Esophagus squamous epithelium (tissue), 5 donors: ENCODE measurements at regions not wholly inside any gene's neighbourhood (a gene's known extent, or its start where the extent isn't known, plus 50 kb on each side); places are given as distances from the start of the nearest gene placed in this dataset.

Source experiments
- DNase-seq: peaks from one replicate; lab custom pipeline; 2025; lab: John Stamatoyannopoulos, UW
- H3K27ac ChIP-seq, 4 donors: fragments of 200-600 bp; sonication (generic); one replicate each; pipeline ENCODE4 v1.5.1; 2016 to 2019; ENCODE audit warnings: mild to moderate bottlenecking in 1 of 4
- H3K27me3 ChIP-seq, 4 donors: fragments of 200-600 bp; sonication (generic); 1 replicate in 3 of 4; 2 replicates in 1 of 4; pipeline versions ENCODE4 v1.5.1 to v1.6.0; 2017 to 2021; ENCODE audit warnings: antibody characterized with exemption in 1 of 4
- H3K36me3 ChIP-seq, 3 donors: fragments of 200-600 bp; sonication (generic); one replicate each; pipeline ENCODE4 v1.5.1; 2016 to 2019
- H3K4me1 ChIP-seq, 3 donors: fragments of 200-600 bp; sonication (generic); one replicate each; pipeline ENCODE4 v1.5.1; 2017 to 2019
- H3K4me3 ChIP-seq, 4 donors: fragments of 200-600 bp; sonication (generic); 1 replicate in 3 of 4; 2 replicates in 1 of 4; pipeline ENCODE4 v1.5.1; 2016 to 2019; ENCODE audit warnings: mild to moderate bottlenecking in 2 of 4, moderate library complexity in 1 of 4
- H3K9me3 ChIP-seq, 3 donors: fragments of 200-600 bp; sonication (generic); one replicate each; pipeline ENCODE4 v1.5.1; 2016 to 2019
- POLR2A ChIP-seq, 4 donors: fragments of 450-650 bp; IDR thresholded peaks; one replicate each; pipeline ENCODE4 v1.6.1; 2017; ENCODE audit warnings: antibody characterized with exemption in 4 of 4, mild to moderate bottlenecking in 4 of 4, moderate library complexity in 3 of 4
- WGBS, 2 donors: methylation state at CpG; one replicate each; pipeline ENCODE4 v1.1.5; 2018; 5-methylcytosine and 5-hydroxymethylcytosine counted together
- intact Hi-C: fragments of 100-400 bp; cut with DNase I; formaldehyde crosslinking; loops from one replicate; pipeline ENCODE4 v1.15.0; 2022
- TF ChIP-seq, protein P1 (sequence below), 6 experiments: fragments of 450-650 bp in 4 of 6; fragments of 200-600 bp in 2 of 6; sonication (generic) in 2 of 6; IDR thresholded peaks; one replicate each; pipeline ENCODE4 v1.5.1; 2016 to 2019; ENCODE audit warnings: antibody characterized with exemption in 6 of 6, mild to moderate bottlenecking in 4 of 6, moderate library complexity in 4 of 6
- donor health status: DM: yes; HTN: yes; CAD: no.

DNA sequence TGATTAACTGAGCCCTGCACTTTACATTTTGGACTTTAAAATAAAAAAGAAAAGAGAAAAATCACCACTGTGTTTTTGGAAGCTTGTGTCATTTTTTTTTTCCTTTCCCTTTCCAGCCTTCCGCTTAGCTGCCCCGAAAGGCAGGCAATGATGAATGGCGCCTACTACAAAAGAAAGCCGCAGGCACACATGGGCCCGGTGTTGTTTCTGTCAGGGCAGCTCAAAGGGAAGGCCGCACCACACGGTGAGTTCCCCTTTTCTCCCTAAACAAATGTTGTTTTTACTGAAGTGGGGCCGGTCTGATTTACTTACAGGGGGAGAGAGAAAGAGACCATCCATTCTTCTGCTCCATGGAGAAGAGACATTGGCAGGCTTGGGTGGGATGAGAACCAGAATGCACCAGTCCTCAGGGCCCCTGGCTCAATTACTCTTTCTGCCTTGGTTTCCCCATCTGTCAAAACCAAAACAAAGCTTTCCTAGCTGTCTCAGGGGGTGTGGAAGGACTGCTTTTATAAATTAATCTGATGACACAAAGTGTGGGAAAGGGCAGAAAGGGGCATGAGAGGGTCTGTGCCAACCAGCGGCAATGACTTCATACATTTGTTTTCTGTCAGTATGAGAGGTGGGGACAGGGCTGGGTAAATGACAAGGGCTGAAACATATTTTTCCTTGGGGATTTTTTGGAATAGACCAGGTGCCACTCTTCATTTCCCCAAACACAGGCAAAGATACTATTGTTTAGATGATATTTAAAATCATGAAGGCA lies 91.4 kb upstream of the PLXNA2 start:
- intact Hi-C loops: no loop called here

DNA sequence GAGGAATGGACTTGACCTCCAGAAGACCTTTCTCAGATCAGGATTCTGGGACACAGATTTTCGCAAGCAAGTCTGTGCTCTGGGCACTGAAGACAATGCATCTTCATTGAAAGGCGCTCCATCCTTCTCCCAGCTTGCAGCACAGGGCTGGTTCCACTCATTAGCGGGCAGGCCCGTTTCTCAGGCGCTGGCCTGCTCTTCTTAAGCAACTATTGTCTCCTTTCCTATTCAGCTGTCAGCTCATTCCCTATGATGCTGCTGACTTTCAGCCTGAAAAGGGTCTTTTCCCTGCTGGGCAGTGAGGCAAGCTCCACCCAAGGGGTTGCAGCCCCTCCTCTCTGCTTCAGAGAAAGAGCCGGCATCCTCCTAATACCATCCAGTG lies 91.9 kb upstream of the PLXNA2 start:
- WGBS, 2 donors: 81 to 93% methylated on average over 6 of the region's 6 CpGs
- DNase-seq: no peak
- no peak overlapping the region for H3K4me3 ChIP-seq
- intact Hi-C loops: no loop called here
- no peak overlapping the region for H3K27ac ChIP-seq
- no peak for TF ChIP-seq POLR2A (IDR thresholded peaks at IDR 0.05)
- peaks cover 0 to 12% (median 0%) of the 10 kb centered on the region in 3 donors for H3K4me1 ChIP-seq
- no peaks in the 10 kb centered on the region for H3K36me3 ChIP-seq
- H3K9me3 ChIP-seq: no peaks in the 10 kb centered on the region
- peaks cover 0 to 41% (median 0%) of the 10 kb centered on the region in 4 donors for H3K27me3 ChIP-seq

More for the DNA sequence above, 91.4 kb upstream of the PLXNA2 start:
- H3K27me3 ChIP-seq: peaks cover 0 to 41% (median 0%) of the 10 kb centered on the region in 4 donors
- H3K4me3 ChIP-seq: no peak overlapping the region
- H3K27ac ChIP-seq: no peak overlapping the region
- TF ChIP-seq POLR2A (IDR thresholded peaks at IDR 0.05): no peak
- TF ChIP-seq, protein P1, sequence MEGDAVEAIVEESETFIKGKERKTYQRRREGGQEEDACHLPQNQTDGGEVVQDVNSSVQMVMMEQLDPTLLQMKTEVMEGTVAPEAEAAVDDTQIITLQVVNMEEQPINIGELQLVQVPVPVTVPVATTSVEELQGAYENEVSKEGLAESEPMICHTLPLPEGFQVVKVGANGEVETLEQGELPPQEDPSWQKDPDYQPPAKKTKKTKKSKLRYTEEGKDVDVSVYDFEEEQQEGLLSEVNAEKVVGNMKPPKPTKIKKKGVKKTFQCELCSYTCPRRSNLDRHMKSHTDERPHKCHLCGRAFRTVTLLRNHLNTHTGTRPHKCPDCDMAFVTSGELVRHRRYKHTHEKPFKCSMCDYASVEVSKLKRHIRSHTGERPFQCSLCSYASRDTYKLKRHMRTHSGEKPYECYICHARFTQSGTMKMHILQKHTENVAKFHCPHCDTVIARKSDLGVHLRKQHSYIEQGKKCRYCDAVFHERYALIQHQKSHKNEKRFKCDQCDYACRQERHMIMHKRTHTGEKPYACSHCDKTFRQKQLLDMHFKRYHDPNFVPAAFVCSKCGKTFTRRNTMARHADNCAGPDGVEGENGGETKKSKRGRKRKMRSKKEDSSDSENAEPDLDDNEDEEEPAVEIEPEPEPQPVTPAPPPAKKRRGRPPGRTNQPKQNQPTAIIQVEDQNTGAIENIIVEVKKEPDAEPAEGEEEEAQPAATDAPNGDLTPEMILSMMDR (IDR thresholded peaks at IDR 0.05): no peak
- H3K4me1 ChIP-seq: peaks cover 0 to 12% (median 0%) of the 10 kb centered on the region in 3 donors
- H3K9me3 ChIP-seq: no peaks in the 10 kb centered on the region
- no peaks in the 10 kb centered on the region for H3K36me3 ChIP-seq
- 47 to 60% methylated on average over 9 of the region's 9 CpGs for WGBS, 2 donors
- no peak for DNase-seq

DNA sequence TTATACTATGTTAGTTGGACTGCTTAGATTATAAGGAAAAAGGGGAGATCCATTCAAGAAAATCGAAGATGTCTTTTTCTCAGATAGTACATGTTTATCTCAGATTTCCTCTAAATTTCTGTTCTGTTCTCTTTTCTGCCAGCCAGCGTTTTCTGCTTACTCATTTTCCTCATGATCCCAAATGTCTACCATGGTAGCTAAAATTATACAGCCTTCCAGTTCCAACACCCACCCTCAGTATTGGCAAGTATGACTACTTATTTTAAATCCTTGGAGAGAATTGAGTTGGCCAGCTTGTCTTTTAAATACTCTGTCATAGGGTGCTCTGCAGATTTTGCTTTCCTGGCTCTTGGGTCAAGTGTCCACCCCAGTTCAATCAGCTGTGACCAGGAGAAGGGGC lies 95.7 kb upstream of the PLXNA2 start:
- Histone ChIP-seq H3K27me3 (peaks cover 0 to 40% (median 0%) of the 10 kb centered on the region in 4 donors), H3K4me1 (no peaks in the 10 kb centered on the region), H3K27ac (no peak overlapping the region), H3K9me3 (no peaks in the 10 kb centered on the region), H3K4me3 (no peak overlapping the region), H3K36me3 (no peaks in the 10 kb centered on the region)
- intact Hi-C loops: no loop called here
- TF ChIP-seq POLR2A (IDR thresholded peaks at IDR 0.05): no peak
- TF ChIP-seq, protein P1 (IDR thresholded peaks at IDR 0.05): no peak
- 62 to 70% methylated on average over 2 of the region's 2 CpGs for WGBS, 2 donors
- DNase-seq: no peak

DNA sequence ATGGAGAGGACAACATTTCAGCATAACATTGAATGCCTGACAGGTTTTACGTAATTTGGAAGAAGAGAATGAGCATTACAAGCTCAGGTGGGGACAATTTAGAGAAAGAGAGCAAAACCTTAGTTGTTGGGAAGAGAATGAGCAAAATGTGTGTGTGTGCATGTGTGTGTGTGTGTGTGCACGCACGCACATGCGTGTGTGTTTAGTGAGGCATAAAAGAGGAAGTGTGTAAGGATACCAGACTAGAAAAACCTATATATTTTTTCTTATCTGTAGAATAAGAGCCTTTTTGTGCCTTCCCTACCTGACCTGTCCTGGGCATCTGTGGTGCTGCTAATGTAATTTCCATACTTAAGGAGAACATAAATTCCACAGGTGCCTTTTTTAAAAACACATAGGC lies 99.0 kb upstream of the PLXNA2 start:
- WGBS, 2 donors: 77 to 86% methylated on average over 4 of the region's 4 CpGs

DNA sequence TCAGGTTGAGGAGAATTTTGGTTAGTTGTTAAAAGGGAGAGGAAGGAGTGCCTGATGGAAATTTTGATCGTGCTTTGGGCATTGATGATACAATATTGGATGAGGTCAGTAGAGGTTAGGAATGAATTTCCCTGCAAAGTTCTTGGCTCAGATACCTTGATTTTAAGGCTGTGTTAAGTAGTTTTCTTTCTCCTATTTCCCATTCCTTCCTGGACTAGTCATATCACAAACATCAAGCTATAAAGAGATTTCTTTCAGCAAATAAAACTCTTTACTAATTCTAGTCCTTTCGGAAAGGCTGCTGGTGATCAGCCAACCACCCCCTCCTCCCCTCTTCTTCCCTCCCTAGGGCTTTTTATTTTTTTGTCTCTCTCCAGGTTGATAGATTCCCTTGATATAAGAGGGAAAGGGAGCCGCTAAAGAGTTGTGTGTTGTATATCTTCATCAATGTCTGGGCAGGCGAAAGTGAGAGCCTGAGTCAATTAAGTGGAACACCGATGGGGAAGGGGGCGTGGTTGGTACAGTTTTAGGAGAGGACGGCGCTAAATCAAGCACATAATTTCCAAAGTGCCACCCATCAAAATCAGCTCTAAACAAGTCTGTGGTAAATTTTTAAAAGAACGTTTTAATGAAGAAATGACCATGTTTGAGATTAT lies 100.1 kb upstream of the PLXNA2 start:
- DNase-seq: no peak
- 56 to 65% methylated on average over 9 of the region's 9 CpGs for WGBS, 2 donors
- intact Hi-C loops: no loop called here
- no peaks in the 10 kb centered on the region for H3K4me1 ChIP-seq
- H3K27me3 ChIP-seq: peaks cover 0 to 19% (median 0%) of the 10 kb centered on the region in 4 donors
- no peaks in the 10 kb centered on the region for H3K36me3 ChIP-seq
- no peak overlapping the region for H3K4me3 ChIP-seq
- H3K9me3 ChIP-seq: no peaks in the 10 kb centered on the region
- TF ChIP-seq, protein P1 (IDR thresholded peaks at IDR 0.05): no peak
- no peak for TF ChIP-seq POLR2A (IDR thresholded peaks at IDR 0.05)
- no peak overlapping the region for H3K27ac ChIP-seq

More for the DNA sequence above, 99.0 kb upstream of the PLXNA2 start:
- no peak for DNase-seq
- Histone ChIP-seq H3K4me1 (no peaks in the 10 kb centered on the region), H3K4me3 (no peak overlapping the region), H3K27ac (no peak overlapping the region), H3K27me3 (peaks cover 0 to 28% (median 0%) of the 10 kb centered on the region in 4 donors), H3K9me3 (no peaks in the 10 kb centered on the region), H3K36me3 (no peaks in the 10 kb centered on the region)
- TF ChIP-seq, protein P1 (IDR thresholded peaks at IDR 0.05): no peak
- no peak for TF ChIP-seq POLR2A (IDR thresholded peaks at IDR 0.05)
- intact Hi-C loops: no loop called here
